Prostate gland (tissue), 2 donors: ENCODE measurements at regions not wholly inside any gene's neighbourhood (a gene's known extent, or its start where the extent isn't known, plus 50 kb on each side); places are given as distances from the start of the nearest gene placed in this dataset.

Experiments
- DNase-seq: peaks from one replicate; pipeline ENCODE4 v3.0.0-alpha.2; 2019; ENCODE audit warnings: low spot score
- H3K27ac ChIP-seq, 2 donors: fragments of 200-600 bp; sonication (generic); 2 replicates each; pipeline ENCODE4 v1.5.1; 2017 to 2019
- H3K27me3 ChIP-seq: fragments of 200-600 bp; sonication (generic); replicated peaks from 2 replicates; pipeline ENCODE4 v1.5.1; 2019; ENCODE audit not compliant: insufficient read depth
- H3K36me3 ChIP-seq, 2 donors: fragments of 200-600 bp; sonication (generic); 1 replicate in 1 of 2; 2 replicates in 1 of 2; pipeline versions ENCODE4 v1.5.1 to v1.8.1; 2017 to 2019
- H3K4me1 ChIP-seq: fragments of 200-600 bp; sonication (generic); replicated peaks from 2 replicates; pipeline ENCODE4 v1.5.1; 2019
- H3K4me3 ChIP-seq, 2 donors: fragments of 200-600 bp; sonication (generic); 2 replicates each; pipeline ENCODE4 v1.5.1; 2017 to 2019
- H3K9me3 ChIP-seq: fragments of 200-600 bp; sonication (generic); 2 replicates; pipeline ENCODE4 v1.5.1; 2017
- POLR2A ChIP-seq: fragments of 450-650 bp; IDR thresholded peaks from one replicate; pipeline ENCODE4 v1.6.1; 2016; ENCODE audit warnings: antibody characterized with exemption, mild to moderate bottlenecking
- POLR2AphosphoS5 ChIP-seq: sonication (generic); formaldehyde crosslinking; IDR thresholded peaks from one replicate; pipeline ENCODE4 v1.6.1; 2017; ENCODE audit warnings: antibody characterized with exemption
- WGBS: methylation state at CpG from one replicate; pipeline ENCODE4 v1.1.5; 2018; 5-methylcytosine and 5-hydroxymethylcytosine counted together
- intact Hi-C: fragments of 100-400 bp; cut with DNase I; formaldehyde crosslinking; loops from one replicate; pipeline ENCODE4 v1.14.2; 2022
- TF ChIP-seq, protein P1 (sequence below), 4 experiments: fragments of 200-600 bp in 2 of 4; fragments of 450-650 bp in 2 of 4; sonication (generic) in 2 of 4; IDR thresholded peaks; 1 replicate in 3 of 4; 2 replicates in 1 of 4; pipeline ENCODE4 v1.5.1; 2016 to 2019; ENCODE audit warnings: antibody characterized with exemption in 4 of 4, mild to moderate bottlenecking in 2 of 4, moderate library complexity in 2 of 4

DNA sequence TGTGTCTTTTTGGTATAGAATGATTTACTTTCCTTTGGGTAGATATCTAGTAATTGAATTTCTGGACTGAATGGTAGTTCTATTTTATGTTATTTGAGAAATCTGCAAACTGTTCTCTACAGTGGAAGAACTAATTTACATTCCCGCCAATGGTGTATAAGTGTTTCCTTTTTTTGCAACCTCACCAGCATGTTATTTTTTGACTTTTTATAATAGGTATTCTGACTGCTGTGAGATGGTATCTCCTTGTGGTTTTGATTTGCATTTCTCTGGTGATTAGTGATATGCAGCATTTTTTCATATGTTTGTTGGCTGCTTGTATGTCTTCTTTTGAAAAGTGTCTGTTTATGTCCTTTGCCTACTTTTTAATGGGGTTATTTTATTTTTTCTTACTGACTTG lies 607.2 kb downstream of the OTOL1 start:
- DNase-seq: no peak
- intact Hi-C loops: no loop called here
- WGBS: 90% methylated on average over 1 of the region's 1 CpG
- Histone ChIP-seq H3K36me3 (no peaks in the 10 kb centered on the region), H3K9me3 (no peaks in the 10 kb centered on the region), H3K27ac (no peak overlapping the region), H3K4me1 (no peaks in the 10 kb centered on the region), H3K27me3 (no peaks in the 10 kb centered on the region), H3K4me3 (no peak overlapping the region)
- TF ChIP-seq POLR2AphosphoS5 (no peak), POLR2A (no peak)
- TF ChIP-seq, protein P1, sequence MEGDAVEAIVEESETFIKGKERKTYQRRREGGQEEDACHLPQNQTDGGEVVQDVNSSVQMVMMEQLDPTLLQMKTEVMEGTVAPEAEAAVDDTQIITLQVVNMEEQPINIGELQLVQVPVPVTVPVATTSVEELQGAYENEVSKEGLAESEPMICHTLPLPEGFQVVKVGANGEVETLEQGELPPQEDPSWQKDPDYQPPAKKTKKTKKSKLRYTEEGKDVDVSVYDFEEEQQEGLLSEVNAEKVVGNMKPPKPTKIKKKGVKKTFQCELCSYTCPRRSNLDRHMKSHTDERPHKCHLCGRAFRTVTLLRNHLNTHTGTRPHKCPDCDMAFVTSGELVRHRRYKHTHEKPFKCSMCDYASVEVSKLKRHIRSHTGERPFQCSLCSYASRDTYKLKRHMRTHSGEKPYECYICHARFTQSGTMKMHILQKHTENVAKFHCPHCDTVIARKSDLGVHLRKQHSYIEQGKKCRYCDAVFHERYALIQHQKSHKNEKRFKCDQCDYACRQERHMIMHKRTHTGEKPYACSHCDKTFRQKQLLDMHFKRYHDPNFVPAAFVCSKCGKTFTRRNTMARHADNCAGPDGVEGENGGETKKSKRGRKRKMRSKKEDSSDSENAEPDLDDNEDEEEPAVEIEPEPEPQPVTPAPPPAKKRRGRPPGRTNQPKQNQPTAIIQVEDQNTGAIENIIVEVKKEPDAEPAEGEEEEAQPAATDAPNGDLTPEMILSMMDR (IDR thresholded peaks at IDR 0.05): no peak

DNA sequence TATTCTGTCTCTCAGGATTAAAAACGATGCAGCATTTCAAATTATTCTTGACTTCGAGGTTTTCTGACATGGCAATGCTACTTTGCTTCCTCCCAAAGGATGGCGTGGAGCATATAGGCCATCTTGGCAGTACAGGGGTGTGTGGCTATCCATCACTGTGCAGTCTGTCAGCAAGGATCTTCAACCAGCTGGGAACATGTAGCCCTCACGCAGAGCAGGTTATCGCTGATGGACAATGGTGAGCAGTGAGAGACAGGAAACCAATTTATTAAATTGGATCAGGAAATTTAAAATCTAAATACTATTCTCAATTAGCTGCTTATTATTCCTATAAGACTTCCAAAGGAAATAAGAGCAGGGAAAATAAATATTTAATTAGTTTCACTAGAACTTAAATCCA lies 615.3 kb downstream of the OTOL1 start:
- TF ChIP-seq, protein P1 (IDR thresholded peaks at IDR 0.05): no peak
- TF ChIP-seq POLR2AphosphoS5: no peak
- TF ChIP-seq POLR2A: no peak
- DNase-seq: no peak
- Histone ChIP-seq H3K9me3 (no peaks in the 10 kb centered on the region), H3K4me3 (no peak overlapping the region), H3K27ac (no peak overlapping the region), H3K4me1 (no peaks in the 10 kb centered on the region), H3K27me3 (no peaks in the 10 kb centered on the region), H3K36me3 (no peaks in the 10 kb centered on the region)
- intact Hi-C loops: no loop called here
- WGBS: 95% methylated on average over 5 of the region's 5 CpGs

DNA sequence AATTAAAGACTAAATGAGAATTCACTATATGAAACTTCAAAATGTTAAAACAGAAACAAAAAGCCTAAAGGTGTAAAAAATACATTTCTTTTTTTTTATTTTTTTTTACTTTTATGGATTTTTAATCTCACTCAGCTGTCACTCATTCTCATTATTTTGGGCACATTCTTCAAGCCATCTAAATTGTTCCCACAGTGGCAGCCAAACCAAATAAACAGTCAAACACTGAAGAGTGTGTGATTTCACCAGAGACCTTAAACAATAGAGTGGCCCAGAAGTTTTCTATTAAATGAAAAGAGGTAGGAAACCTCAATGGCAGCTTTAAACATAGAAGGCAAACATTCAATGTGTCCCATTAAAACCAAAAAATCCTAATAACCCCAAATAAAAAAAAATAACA lies 616.1 kb downstream of the OTOL1 start:
- H3K4me3 ChIP-seq: no peak overlapping the region
- H3K27me3 ChIP-seq: no peaks in the 10 kb centered on the region
- H3K9me3 ChIP-seq: no peaks in the 10 kb centered on the region
- DNase-seq: no peak
- no peaks in the 10 kb centered on the region for H3K36me3 ChIP-seq
- no peak overlapping the region for H3K27ac ChIP-seq
- intact Hi-C loops: no loop called here
- TF ChIP-seq POLR2AphosphoS5 (no peak), POLR2A (no peak)
- TF ChIP-seq, protein P1 (IDR thresholded peaks at IDR 0.05): no peak
- no peaks in the 10 kb centered on the region for H3K4me1 ChIP-seq

DNA sequence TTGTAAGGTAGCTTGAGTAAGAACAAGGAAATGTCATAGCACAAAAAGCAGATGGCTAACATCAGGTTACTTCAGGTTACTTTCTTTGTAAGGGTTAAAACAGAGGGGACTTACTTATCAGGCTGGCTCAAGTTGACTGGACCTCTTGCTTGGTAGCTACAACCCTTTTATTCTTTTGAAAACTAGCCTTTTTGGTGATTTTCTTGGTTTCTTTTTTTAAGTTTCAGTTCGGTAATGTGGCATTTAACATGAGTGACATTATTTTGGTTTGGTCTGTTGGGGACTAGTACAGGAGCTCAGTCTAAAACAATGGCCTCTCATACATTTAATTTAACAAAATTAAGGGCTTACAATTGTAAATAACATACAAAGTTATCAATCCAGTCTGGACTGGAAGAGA lies 621.4 kb downstream of the OTOL1 start:
- intact Hi-C loops: no loop called here
- 89% methylated on average over 1 of the region's 1 CpG for WGBS
- no peaks in the 10 kb centered on the region for H3K36me3 ChIP-seq
- TF ChIP-seq POLR2AphosphoS5: no peak
- no peaks in the 10 kb centered on the region for H3K9me3 ChIP-seq
- H3K4me1 ChIP-seq: no peaks in the 10 kb centered on the region
- no peak overlapping the region for H3K27ac ChIP-seq
- H3K4me3 ChIP-seq: no peak overlapping the region
- no peaks in the 10 kb centered on the region for H3K27me3 ChIP-seq
- no peak for DNase-seq

DNA sequence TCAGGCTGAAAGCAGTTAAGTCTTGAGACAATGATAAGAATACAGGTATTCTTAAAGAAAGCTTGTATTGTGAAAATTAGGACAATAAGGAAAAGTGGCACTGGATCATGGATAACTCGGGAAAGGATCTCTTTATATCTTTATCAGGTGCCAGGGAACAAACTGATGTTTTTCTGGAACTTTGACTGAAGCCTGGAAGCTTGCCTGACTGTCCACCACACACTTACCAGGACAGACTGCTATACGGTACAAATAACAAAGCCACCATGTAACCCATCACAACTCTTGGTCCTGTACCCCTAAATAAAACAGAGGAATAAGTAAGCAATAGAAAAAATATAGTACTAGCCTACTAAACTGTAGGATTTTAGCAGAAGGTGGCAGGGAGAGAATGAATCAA lies 623.0 kb downstream of the OTOL1 start:
- no peak overlapping the region for H3K27ac ChIP-seq
- no peak for TF ChIP-seq POLR2AphosphoS5
- TF ChIP-seq, protein P1 (IDR thresholded peaks at IDR 0.05): no peak
- TF ChIP-seq POLR2A: no peak
- H3K4me1 ChIP-seq: no peaks in the 10 kb centered on the region
- no peak for DNase-seq
- H3K27me3 ChIP-seq: no peaks in the 10 kb centered on the region
- intact Hi-C loops: no loop called here
- WGBS: 54% methylated on average over 2 of the region's 2 CpGs
- no peaks in the 10 kb centered on the region for H3K9me3 ChIP-seq
- no peak overlapping the region for H3K4me3 ChIP-seq
- no peaks in the 10 kb centered on the region for H3K36me3 ChIP-seq
